Natural killer cell treated with Interleukin-12 subunit alpha and Interleukin-12 subunit beta and Interleukin-15 and Interleukin-18, amount 100 ng/mL, for 72 hours (primary cell): ENCODE measurements at regions not wholly inside any gene's neighbourhood (a gene's known extent, or its start where the extent isn't known, plus 50 kb on each side); places are given as distances from the start of the nearest gene placed in this dataset.

Source experiments
- ATAC-seq, 2 donors: fragments of 150-1000 bp; cut with Tn5 transposase in 1 of 2; sonication (Bioruptor Pico), chemical (Tn5 transposase) in 1 of 2; 2 replicates each; pipeline ENCODE4 v1.10.0; 2021
- DNase-seq: peaks from one replicate; pipeline ENCODE4 v3.0.0; 2022; ENCODE audit warnings: low spot score
- H3K27ac Mint-ChIP-seq, 2 donors: 1 replicate in 1 of 2; 2 replicates in 1 of 2; pipeline ENCODE4 v1.8.0; 2022; ENCODE audit warnings: mixed read lengths in 2 of 2, mild to moderate bottlenecking in 1 of 2, moderate library complexity in 1 of 2
- H3K27me3 Mint-ChIP-seq, 2 donors: 1 replicate in 1 of 2; 2 replicates in 1 of 2; pipeline ENCODE4 v1.8.0; 2022; ENCODE audit warnings: mixed read lengths in 2 of 2
- H3K36me3 Mint-ChIP-seq: one replicate; pipeline ENCODE4 v1.8.0; 2022; ENCODE audit warnings: mixed read lengths
- H3K4me1 Mint-ChIP-seq, 2 donors: 1 replicate in 1 of 2; 2 replicates in 1 of 2; pipeline ENCODE4 v1.8.0; 2022; ENCODE audit warnings: low read depth in 2 of 2, mixed read lengths in 2 of 2, mild to moderate bottlenecking in 1 of 2
- H3K4me3 Mint-ChIP-seq: one replicate; pipeline ENCODE4 v1.8.0; 2022; ENCODE audit warnings: mixed read lengths
- H3K9me3 Mint-ChIP-seq: 2 replicates; pipeline ENCODE4 v1.8.0; 2022; ENCODE audit warnings: mixed read lengths

DNA sequence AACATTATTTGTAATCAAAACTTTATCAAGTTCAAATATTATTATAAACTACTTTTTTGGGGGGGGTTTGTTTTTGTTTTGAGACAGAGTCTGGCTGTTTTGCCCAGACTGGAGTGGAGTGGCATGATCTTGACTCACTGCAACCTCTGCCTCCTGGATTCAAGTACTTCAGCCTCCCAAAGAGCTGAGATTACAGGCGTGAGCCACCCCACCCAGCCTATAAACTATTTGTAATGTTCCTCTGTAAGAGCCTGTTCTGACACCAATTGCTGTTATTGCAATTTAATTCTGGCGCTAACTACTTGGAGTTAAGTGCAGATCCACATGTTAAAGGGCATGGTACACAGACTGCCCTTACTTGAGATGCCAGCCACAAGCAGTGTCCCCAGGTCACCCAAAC, 478.1 kb upstream of the NRP1 start:
- ATAC-seq (no peak), DNase-seq (no peak)
- no peak overlapping the region for H3K27ac Mint-ChIP-seq
- H3K4me1 Mint-ChIP-seq, result no peaks in the 10 kb centered on the region
- H3K4me3 Mint-ChIP-seq, result no peak overlapping the region
- no peaks in the 10 kb centered on the region for H3K36me3 Mint-ChIP-seq
- H3K9me3 Mint-ChIP-seq, result no peaks in the 10 kb centered on the region
- peaks cover 0 to 6% of the 10 kb centered on the region in 2 donors for H3K27me3 Mint-ChIP-seq

DNA sequence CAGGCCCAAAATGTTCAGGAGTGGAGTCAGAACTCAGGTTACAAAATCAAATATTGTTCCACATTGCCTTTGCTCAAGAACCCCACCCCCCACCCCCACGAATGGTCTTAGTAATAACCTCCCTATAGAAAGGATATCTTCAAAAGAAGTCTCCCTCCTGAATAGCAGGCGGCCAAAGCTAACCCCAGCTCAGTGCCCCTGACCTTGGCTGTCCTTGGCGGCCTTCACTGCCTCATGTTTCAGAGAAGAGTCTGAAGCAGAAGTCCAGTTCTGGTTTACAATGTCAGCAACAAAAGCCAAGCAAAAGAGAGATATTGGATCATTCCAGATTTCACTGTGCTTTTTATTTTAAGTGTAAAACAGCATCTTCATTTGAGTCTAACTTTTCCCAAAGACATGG, 476.5 kb upstream of the NRP1 start:
- Mint-ChIP-seq H3K27ac (no peak overlapping the region), H3K9me3 (no peaks in the 10 kb centered on the region), H3K27me3 (peaks cover 0 to 6% of the 10 kb centered on the region in 2 donors), H3K36me3 (no peaks in the 10 kb centered on the region), H3K4me1 (no peaks in the 10 kb centered on the region), H3K4me3 (no peak overlapping the region)
- ATAC-seq, result no peak
- no peak for DNase-seq

DNA sequence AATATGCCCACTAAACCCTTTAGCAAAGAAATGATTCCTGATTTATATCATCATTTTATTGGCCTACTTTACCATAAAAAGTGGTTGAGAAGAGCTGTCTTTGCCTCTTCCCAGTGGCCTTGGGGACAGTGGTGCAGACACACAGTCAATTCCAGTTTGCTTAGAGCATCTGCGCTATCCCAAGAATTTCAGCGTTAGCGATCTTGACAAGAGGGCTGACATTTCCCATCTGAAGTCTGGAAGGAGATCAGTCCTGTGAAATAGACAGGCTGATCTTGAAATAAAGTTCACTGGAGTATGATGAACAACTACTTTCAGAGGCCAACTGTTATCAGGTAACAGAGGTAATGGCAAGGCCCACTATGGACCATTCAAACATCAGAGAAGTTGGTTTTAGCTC, 475.3 kb upstream of the NRP1 start:
- no peaks in the 10 kb centered on the region for H3K9me3 Mint-ChIP-seq
- ATAC-seq (no peak), DNase-seq (no peak)
- H3K27me3 Mint-ChIP-seq, result peaks cover 0 to 6% of the 10 kb centered on the region in 2 donors
- H3K27ac Mint-ChIP-seq, result no peak overlapping the region
- no peaks in the 10 kb centered on the region for H3K4me1 Mint-ChIP-seq
- H3K36me3 Mint-ChIP-seq, result no peaks in the 10 kb centered on the region
- no peak overlapping the region for H3K4me3 Mint-ChIP-seq

DNA sequence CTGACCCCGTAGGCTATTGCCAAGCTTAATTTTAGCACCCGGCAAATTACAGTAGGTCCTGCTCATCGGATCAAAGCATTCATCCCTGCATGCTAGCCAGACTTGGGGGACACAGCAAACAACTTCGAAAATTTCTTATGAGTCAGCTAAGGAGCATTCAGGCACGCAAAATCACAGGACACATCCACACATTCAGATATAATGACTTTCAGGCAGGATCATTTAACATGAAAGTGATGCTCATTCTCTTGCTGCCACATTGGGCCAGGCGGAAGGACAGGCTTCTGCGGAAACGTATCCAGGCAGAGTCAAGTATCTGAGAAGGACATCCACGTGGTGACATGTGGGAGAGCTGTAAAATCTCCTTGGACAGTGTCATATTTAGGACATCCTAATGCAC, 474.0 kb upstream of the NRP1 start:
- H3K4me3 Mint-ChIP-seq, result no peak overlapping the region
- peaks cover 0 to 6% of the 10 kb centered on the region in 2 donors for H3K27me3 Mint-ChIP-seq
- DNase-seq (no peak), ATAC-seq (no peak)
- no peaks in the 10 kb centered on the region for H3K36me3 Mint-ChIP-seq
- H3K4me1 Mint-ChIP-seq, result no peaks in the 10 kb centered on the region
- H3K9me3 Mint-ChIP-seq, result no peaks in the 10 kb centered on the region
- H3K27ac Mint-ChIP-seq, result no peak overlapping the region

DNA sequence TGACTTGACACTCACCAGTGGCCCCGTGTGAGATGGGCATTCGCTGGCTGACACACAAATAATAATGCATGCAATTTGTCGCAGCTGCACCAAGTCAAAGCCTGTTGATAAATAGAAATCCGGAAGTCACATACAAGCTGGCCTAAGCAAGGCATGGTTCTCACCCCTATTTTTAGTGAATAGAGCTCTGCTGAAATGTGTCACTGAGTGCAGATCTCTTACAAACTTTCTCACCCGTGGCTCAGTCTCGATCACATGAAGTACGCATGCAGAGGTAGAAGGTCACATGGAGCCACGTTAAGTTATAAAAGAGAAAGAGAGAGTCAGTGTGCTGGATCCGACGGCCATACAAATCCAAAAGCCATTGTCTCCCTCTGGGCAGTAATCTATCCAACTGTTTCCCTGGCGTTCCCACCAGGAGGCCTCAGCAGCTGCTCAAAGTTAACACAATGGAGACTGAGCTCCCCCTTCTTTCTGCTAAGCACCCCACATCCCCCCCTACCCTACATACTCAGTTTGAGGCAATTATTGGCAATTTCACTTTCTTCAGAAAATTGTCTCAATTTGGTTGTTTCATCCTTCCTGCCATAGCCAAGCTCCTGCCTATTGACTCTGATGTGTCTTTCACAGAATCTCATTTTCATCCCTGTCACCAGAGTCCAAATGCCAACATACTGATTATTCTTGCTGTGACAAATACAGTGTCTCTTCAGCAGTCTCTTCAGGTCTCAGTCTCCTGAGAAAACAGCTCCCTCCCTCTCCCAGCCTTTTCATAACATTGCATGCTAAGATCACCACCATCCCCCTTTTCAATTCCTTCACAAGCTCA, 473.3 kb upstream of the NRP1 start:
- Mint-ChIP-seq H3K4me3 (no peak overlapping the region), H3K36me3 (no peaks in the 10 kb centered on the region), H3K27me3 (peaks cover 0 to 6% of the 10 kb centered on the region in 2 donors), H3K9me3 (no peaks in the 10 kb centered on the region), H3K4me1 (no peaks in the 10 kb centered on the region), H3K27ac (no peak overlapping the region)
- ATAC-seq (no peak), DNase-seq (no peak)

DNA sequence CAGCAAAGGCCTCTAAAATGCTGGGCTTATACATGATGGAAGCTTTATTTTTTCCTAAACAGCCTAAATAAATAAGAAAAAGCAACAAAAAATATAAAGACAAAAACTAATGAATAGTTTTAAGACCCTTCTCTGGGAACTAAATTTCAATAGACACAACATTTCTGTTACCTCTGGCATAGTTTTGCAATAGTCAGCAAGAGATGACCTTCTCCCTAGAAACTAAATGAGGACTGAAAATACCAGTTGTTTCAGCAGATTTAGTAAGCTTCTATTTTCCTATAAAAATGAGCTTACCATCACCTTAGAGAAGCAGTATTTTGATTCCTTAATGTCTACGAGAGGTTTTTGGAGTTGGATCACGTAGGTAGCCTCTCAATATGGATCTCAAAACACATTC, 471.4 kb upstream of the NRP1 start:
- peaks cover 0 to 4% of the 10 kb centered on the region in 2 donors for H3K27me3 Mint-ChIP-seq
- DNase-seq, result no peak
- H3K27ac Mint-ChIP-seq, result no peak overlapping the region
- no peak for ATAC-seq
- no peak overlapping the region for H3K4me3 Mint-ChIP-seq
- no peaks in the 10 kb centered on the region for H3K4me1 Mint-ChIP-seq
- no peaks in the 10 kb centered on the region for H3K9me3 Mint-ChIP-seq
- H3K36me3 Mint-ChIP-seq, result no peaks in the 10 kb centered on the region

DNA sequence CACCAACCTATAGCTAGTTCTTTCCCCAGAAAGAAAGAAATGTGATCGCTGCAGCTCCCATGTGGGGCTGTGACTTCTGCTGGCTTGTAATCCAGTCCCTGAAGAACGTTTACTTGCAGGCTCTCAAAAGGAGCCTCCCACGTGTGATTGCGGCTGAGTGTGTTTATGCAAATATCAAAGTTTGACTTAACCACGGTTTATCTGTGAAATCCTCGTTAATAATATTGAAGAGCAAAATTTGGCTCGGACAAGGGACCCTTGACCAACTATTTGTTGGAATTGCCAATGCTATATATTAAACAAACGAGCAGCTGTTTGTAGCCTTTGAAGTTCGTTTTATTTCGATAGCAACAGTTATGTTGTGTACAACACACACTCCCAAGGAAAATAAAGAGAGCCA, 470.1 kb upstream of the NRP1 start:
- Mint-ChIP-seq H3K27me3 (peaks cover 0 to 4% of the 10 kb centered on the region in 2 donors), H3K4me3 (no peak overlapping the region), H3K9me3 (no peaks in the 10 kb centered on the region), H3K4me1 (no peaks in the 10 kb centered on the region), H3K27ac (no peak overlapping the region), H3K36me3 (no peaks in the 10 kb centered on the region)
- no peak for ATAC-seq
- DNase-seq, result no peak

DNA sequence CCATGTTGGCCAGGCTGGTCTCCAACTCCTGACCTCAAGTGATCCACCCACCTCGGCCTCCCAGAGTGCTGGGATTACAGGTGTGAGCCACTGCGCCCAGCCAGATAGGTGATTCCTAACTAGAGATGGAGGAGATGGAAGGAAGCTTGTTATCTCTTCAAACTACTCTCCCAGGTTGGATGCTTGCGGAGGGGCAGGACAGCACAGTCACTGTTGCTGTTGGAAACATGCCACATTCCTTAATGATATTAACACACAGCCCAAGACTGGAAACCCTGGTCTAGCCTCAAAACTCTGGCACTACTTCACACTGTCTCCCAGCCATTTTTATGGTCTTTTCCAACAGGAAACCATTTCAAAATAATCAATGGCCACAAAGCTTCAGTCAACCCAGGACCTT, 468.8 kb upstream of the NRP1 start:
- peaks cover 0 to 3% of the 10 kb centered on the region in 2 donors for H3K27me3 Mint-ChIP-seq
- H3K36me3 Mint-ChIP-seq, result no peaks in the 10 kb centered on the region
- ATAC-seq (no peak), DNase-seq (no peak)
- H3K4me3 Mint-ChIP-seq, result no peak overlapping the region
- peaks cover 0 to 4% of the 10 kb centered on the region in 2 donors for H3K4me1 Mint-ChIP-seq
- H3K27ac Mint-ChIP-seq, result no peak overlapping the region
- H3K9me3 Mint-ChIP-seq, result no peaks in the 10 kb centered on the region

DNA sequence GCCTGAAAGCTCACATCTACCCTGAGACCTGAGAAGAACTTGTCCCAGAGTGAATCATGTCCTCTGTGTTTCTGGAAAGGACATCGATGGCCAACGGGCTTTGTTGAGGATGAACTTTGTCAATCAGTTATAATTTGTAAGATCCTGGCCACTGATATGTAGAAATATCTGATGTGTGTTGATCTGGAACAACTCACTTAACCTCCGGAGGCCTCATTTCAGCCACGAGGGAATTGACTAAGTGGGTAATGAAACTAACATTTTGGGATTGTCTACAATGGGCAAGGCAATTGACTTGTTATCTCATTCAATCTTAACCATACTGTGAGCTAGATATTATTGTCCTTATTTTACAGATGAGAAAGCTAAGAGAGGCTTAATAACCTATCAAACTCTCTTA, 468.1 kb upstream of the NRP1 start:
- ATAC-seq, result no peak
- Mint-ChIP-seq H3K4me3 (no peak overlapping the region), H3K36me3 (no peaks in the 10 kb centered on the region), H3K27me3 (no peaks in the 10 kb centered on the region), H3K27ac (no peak overlapping the region), H3K4me1 (peaks cover 0 to 8% of the 10 kb centered on the region in 2 donors), H3K9me3 (no peaks in the 10 kb centered on the region)
- no peak for DNase-seq

DNA sequence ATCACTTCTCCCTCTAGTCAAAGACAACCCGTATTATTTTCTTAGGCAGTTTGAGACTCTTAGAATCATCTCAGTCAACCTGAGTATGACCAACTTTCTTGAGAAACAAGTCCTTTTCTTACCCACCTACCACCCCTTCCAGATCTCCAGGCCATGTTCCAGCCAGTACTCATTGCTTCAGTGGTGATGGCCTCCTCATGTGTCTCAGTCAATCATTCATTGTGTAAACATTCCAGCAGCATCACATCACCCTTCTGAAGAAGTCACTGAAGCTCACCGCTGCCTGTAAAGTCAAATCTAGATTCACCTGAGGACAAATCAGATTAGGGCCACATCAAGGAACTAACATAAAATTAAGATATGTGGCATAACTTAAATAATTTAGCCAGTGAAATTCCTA, 467.2 kb upstream of the NRP1 start:
- no peak for DNase-seq
- Mint-ChIP-seq H3K4me1 (peaks cover 1 to 12% of the 10 kb centered on the region in 2 donors), H3K9me3 (no peaks in the 10 kb centered on the region), H3K36me3 (no peaks in the 10 kb centered on the region), H3K27ac (no peak overlapping the region), H3K27me3 (no peaks in the 10 kb centered on the region), H3K4me3 (no peak overlapping the region)
- no peak for ATAC-seq

DNA sequence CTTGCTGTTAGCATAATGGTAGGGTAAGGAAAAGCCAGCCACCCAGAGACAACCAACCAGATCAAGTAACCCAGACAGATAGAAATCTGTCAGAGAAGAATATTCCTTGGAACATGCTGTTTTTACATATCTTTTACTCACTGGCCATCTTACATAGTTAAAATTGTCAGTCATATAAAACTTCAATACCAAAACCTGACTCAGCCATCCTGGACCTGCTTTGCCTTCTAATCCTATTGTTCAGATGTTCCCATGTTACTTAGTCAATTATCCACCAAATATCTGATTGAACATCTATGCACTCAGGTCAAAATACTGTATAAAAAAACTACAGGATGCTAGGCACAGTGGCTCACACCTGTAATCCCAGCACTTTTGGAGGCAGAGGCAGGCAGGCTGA, 466.5 kb upstream of the NRP1 start:
- H3K4me3 Mint-ChIP-seq, result no peak overlapping the region
- ATAC-seq (no peak), DNase-seq (no peak)
- H3K27me3 Mint-ChIP-seq, result no peaks in the 10 kb centered on the region
- H3K4me1 Mint-ChIP-seq, result peaks cover 8 to 18% of the 10 kb centered on the region in 2 donors
- no peak overlapping the region for H3K27ac Mint-ChIP-seq
- no peaks in the 10 kb centered on the region for H3K9me3 Mint-ChIP-seq
- no peaks in the 10 kb centered on the region for H3K36me3 Mint-ChIP-seq

DNA sequence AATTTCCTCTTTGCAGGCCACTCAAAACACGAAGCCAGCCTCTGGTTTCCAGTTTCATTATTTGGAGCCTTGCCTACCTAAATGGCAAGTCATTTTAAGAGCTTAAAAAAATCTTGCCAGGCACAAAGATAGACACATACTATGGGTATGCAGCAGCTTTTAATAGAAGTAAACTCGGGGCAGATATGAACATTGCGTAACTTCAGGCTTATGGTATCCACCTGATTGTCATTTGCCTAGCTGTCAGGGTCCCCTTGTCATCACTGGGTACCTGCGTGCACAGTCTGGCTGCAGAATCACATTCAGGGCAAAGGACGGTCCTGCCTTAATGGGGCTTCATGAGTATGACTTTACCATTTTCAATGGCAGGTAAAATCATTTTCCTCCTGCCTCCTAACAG, 466.1 kb upstream of the NRP1 start:
- Mint-ChIP-seq H3K4me3 (no peak overlapping the region), H3K27ac (no peak overlapping the region), H3K9me3 (no peaks in the 10 kb centered on the region), H3K36me3 (no peaks in the 10 kb centered on the region), H3K27me3 (no peaks in the 10 kb centered on the region), H3K4me1 (peaks cover 12 to 22% of the 10 kb centered on the region in 2 donors)
- ATAC-seq (no peak), DNase-seq (no peak)

DNA sequence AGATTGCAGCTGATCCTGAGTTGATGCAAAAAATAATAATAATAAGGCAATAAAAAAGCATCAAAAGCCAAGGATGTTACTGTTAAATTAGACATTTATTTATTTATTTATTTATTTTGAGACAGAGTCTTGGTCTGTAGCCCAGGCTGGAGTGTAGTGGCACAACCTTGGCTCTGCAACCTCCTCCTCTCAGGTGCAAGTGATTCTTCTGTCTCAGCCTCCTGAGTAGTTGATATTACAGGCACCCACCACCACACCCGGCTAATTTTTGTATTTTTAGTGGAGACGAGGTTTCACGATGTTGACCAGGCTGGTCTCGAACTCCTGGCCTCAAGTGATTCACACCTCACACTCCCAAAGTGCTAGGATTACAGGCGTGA, 465.5 kb upstream of the NRP1 start:
- Mint-ChIP-seq H3K27me3 (no peaks in the 10 kb centered on the region), H3K27ac (no peak overlapping the region), H3K4me1 (peaks cover 18 to 29% of the 10 kb centered on the region in 2 donors), H3K9me3 (no peaks in the 10 kb centered on the region), H3K4me3 (no peak overlapping the region), H3K36me3 (no peaks in the 10 kb centered on the region)
- ATAC-seq (no peak), DNase-seq (no peak)

DNA sequence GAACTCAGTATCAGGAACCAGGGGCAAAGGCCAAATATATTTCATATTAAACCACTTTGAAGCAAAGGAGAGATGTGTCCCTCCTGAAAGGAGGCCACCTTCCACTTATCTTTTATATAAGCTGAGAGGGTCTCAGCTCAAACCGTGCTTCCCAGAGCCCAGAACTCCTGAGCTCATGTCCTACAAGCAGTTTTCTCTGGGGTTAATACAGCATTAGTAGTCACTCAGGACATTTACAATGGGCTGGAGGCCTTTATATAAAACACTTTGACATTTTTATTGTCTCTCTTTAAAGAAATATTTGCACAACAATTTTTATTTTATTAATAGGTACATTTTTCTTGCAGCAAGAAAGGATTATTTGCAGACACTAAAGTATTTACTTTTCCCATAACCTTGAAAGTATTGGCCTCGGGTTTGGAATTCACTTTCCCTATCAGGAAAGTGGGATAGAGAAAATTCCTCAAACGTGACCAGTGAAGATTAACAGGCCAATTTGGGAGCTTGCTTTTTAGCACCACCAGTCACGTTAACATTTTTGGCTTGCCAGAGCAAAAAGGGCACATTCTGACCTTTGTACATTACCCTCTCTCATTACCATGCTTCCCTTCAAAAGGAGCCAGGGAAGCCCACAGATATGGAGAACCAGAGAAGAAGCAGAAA, 464.9 kb upstream of the NRP1 start:
- DNase-seq, result no peak
- Mint-ChIP-seq H3K27me3 (no peaks in the 10 kb centered on the region), H3K4me1 (peaks cover 23 to 34% of the 10 kb centered on the region in 2 donors), H3K36me3 (no peaks in the 10 kb centered on the region), H3K27ac (no peak overlapping the region), H3K9me3 (no peaks in the 10 kb centered on the region), H3K4me3 (no peak overlapping the region)
- ATAC-seq, result no peak
